Endothelial cell of umbilical vein (primary cell): ENCODE measurements at regions not wholly inside any gene's neighbourhood (a gene's known extent, or its start where the extent isn't known, plus 50 kb on each side); places are given as distances from the start of the nearest gene placed in this dataset.

Experiments used
- BruUV-seq: library from RNA; stranded (reverse); fragments of 400-500 nt; replicated peaks from 2 replicates; lab custom pipeline; 2021; lab: Mats Ljungman, UMichigan
- CTCF ChIA-PET: fragments of 300-600, 350-600 bp; sonication (Branson Sonifier 250); formaldehyde crosslinking; loops from one replicate; lab custom pipeline; 2021; ENCODE audit warnings: antibody characterized with exemption, inconsistent platforms; lab: Charles Lee
- POLR2A ChIA-PET: fragments of 300-600, 350-600 bp; sonication (Branson Sonifier 250); formaldehyde crosslinking; loops from one replicate; lab custom pipeline; 2021; ENCODE audit warnings: antibody characterized with exemption, inconsistent platforms; lab: Charles Lee
- DNase-seq: peaks from one replicate; pipeline ENCODE4 v3.0.0-alpha.2; 2011; ENCODE audit warnings: low read depth, low spot score
- FAIRE-seq: peaks from 2 replicates; lab custom pipeline; 2011; peaks lifted over from hg19 to GRCh38; lab: Jason Lieb, UNC
- H2AFZ ChIP-seq: 2 replicates; pipeline ENCODE4 v1.6.0; 2012; ENCODE audit warnings: low read depth, low read length, control low read depth, inconsistent platforms
- H3K27ac ChIP-seq: 2 replicates; pipeline ENCODE4 v1.5.1; 2011; ENCODE audit warnings: low read depth, mild to moderate bottlenecking, control low read depth, low read length, moderate library complexity; ENCODE audit not compliant: insufficient read depth
- H3K27me3 ChIP-seq, 2 experiments: 2 replicates each; pipeline versions ENCODE4 v1.6.0 to v1.6.1; 2011; ENCODE audit warnings: low read length in 2 of 2, mixed read lengths in 1 of 2; ENCODE audit not compliant: control insufficient read depth in 2 of 2, insufficient read depth in 2 of 2
- H3K36me3 ChIP-seq, 2 experiments: 2 replicates in 1 of 2; 3 replicates in 1 of 2; pipeline ENCODE4 v1.5.1; 2011; ENCODE audit warnings: low read length in 2 of 2, mild to moderate bottlenecking in 1 of 2, moderate library complexity in 1 of 2; ENCODE audit not compliant: control insufficient read depth in 2 of 2, insufficient read depth in 2 of 2; ENCODE audit errors: extremely low read depth in 1 of 2
- H3K4me1 ChIP-seq: 3 replicates; pipeline ENCODE4 v1.5.1; 2011; ENCODE audit warnings: mild to moderate bottlenecking, low read length; ENCODE audit not compliant: control insufficient read depth, insufficient read depth; ENCODE audit errors: extremely low read depth
- H3K4me2 ChIP-seq: 2 replicates; pipeline ENCODE4 v1.6.1; 2011; ENCODE audit warnings: low read length, control low read depth, mixed read lengths; ENCODE audit not compliant: insufficient read depth
- H3K4me3 ChIP-seq, 3 experiments: fragments of 200-600 bp in 1 of 3; sonication (generic), shearing (Covaris generic) in 1 of 3; replicated peaks in 1 of 3; 2 replicates each; pipeline ENCODE4 v1.5.1; 2011 to 2016; ENCODE audit warnings: control low read depth in 3 of 3, low read length in 3 of 3, mild to moderate bottlenecking in 2 of 3, inconsistent platforms in 1 of 3, low read depth in 1 of 3, moderate library complexity in 1 of 3; ENCODE audit not compliant: insufficient read depth in 1 of 3
- H3K79me2 ChIP-seq: 2 replicates; pipeline ENCODE4 v1.6.0; 2012; ENCODE audit warnings: low read length, inconsistent platforms; ENCODE audit not compliant: control insufficient read depth, insufficient read depth
- H3K9ac ChIP-seq: replicated peaks from 2 replicates; pipeline ENCODE3; 2011; ENCODE audit warnings: low read length, control low read depth; ENCODE audit not compliant: insufficient read depth; ENCODE audit errors: extremely low read depth
- H3K9me1 ChIP-seq: replicated peaks from 3 replicates; pipeline ENCODE4 v1.6.0; 2011; ENCODE audit warnings: mild to moderate bottlenecking, low read length; ENCODE audit not compliant: control insufficient read depth, insufficient read depth; ENCODE audit errors: extremely low read depth
- H3K9me3 ChIP-seq: replicated peaks from 2 replicates; pipeline ENCODE4 v1.5.1; 2012; ENCODE audit warnings: low read length, inconsistent platforms; ENCODE audit not compliant: control insufficient read depth, insufficient read depth
- H4K20me1 ChIP-seq: replicated peaks from 2 replicates; pipeline ENCODE3; 2011; ENCODE audit warnings: mild to moderate bottlenecking, low read length; ENCODE audit not compliant: control insufficient read depth, insufficient read depth; ENCODE audit errors: extremely low read depth
- CTCF ChIP-seq, 2 donors: IDR thresholded peaks; 1 replicate in 1 of 2; 2 replicates in 1 of 2; pipeline ENCODE4 v1.5.1; 2011; ENCODE audit warnings: low read length in 2 of 2, mild to moderate bottlenecking in 2 of 2, moderate library complexity in 2 of 2, control low read depth in 1 of 2, inconsistent platforms in 1 of 2, low read depth in 1 of 2; ENCODE audit not compliant: insufficient read depth in 1 of 2; ENCODE audit errors: extremely low read depth in 1 of 2
- EZH2 ChIP-seq: IDR thresholded peaks from 2 replicates; pipeline ENCODE4 v1.6.1; 2012; ENCODE audit warnings: borderline replicate concordance, low read depth, mild to moderate bottlenecking, moderate library complexity, low read length, inconsistent platforms; ENCODE audit not compliant: severe bottlenecking
- FOS ChIP-seq: IDR thresholded peaks from 2 replicates; pipeline ENCODE4 v1.6.1; 2011; ENCODE audit warnings: mild to moderate bottlenecking, low read length, moderate library complexity, borderline replicate concordance; ENCODE audit not compliant: insufficient read depth
- GATA2 ChIP-seq: IDR thresholded peaks from 2 replicates; pipeline ENCODE4 v1.7.0; 2011; ENCODE audit warnings: low read depth, mild to moderate bottlenecking, moderate library complexity, mixed read lengths, low read length; ENCODE audit not compliant: insufficient read length, insufficient read depth
- JUN ChIP-seq: IDR thresholded peaks from 2 replicates; pipeline ENCODE4 v1.6.1; 2011; ENCODE audit warnings: borderline replicate concordance, low read depth; ENCODE audit not compliant: insufficient read length, insufficient read depth
- MAX ChIP-seq: IDR thresholded peaks from 2 replicates; pipeline ENCODE4 v1.6.1; 2011; ENCODE audit not compliant: insufficient read depth, insufficient read length
- MYC ChIP-seq: IDR thresholded peaks from one replicate; pipeline ENCODE4 v1.6.1; 2011; ENCODE audit warnings: mild to moderate bottlenecking, low read depth, low read length
- POLR2A ChIP-seq: IDR thresholded peaks from 2 replicates; pipeline ENCODE4 v1.6.1; 2012; ENCODE audit warnings: low read depth, mild to moderate bottlenecking, control low read depth, low read length
- POLR2AphosphoS5 ChIP-seq: IDR thresholded peaks from 2 replicates; pipeline ENCODE4 v1.6.1; 2012; ENCODE audit warnings: low read depth, mild to moderate bottlenecking, control low read depth, low read length, moderate library complexity; ENCODE audit not compliant: insufficient read depth
- dilution Hi-C: fragments of 300-500 bp; cut with MboI; formaldehyde crosslinking; loops from one replicate; pipeline ENCODE4 v1.15.0; 2019; ENCODE audit warnings: low sequenced_read_pairs; ENCODE audit not compliant: extremely low pct_ligation_motif_present
- intact Hi-C: fragments of 100-400 bp; cut with micrococcal nuclease; formaldehyde crosslinking; loops from one replicate; pipeline ENCODE4 v1.10.0; 2022

GRCh38 chr13:100794575-100794974 is 120.0 kb upstream of the TMTC4 start:
- no peak overlapping the region for H3K27ac ChIP-seq
- FAIRE-seq (no peak), DNase-seq (no peak)
- H4K20me1 ChIP-seq = no peaks in the 10 kb centered on the region
- no peaks in the 10 kb centered on the region for H3K36me3 ChIP-seq
- ChIA-PET POLR2A (no interaction called here), CTCF (no interaction called here)
- no peak for TF ChIP-seq POLR2AphosphoS5
- no peak for TF ChIP-seq JUN
- TF ChIP-seq EZH2 = no peak
- TF ChIP-seq GATA2 = no peak
- TF ChIP-seq MYC = no peak
- no peak for TF ChIP-seq POLR2A
- no peak for TF ChIP-seq FOS
- no peak for TF ChIP-seq CTCF (IDR thresholded peaks at IDR 0.05; ENCODE audit: extremely low read depth in 1 of 2, insufficient read depth in 1 of 2, low read depth in 1 of 2, low read length in 2 of 2)
- no peak for TF ChIP-seq MAX
- no peak overlapping the region for H3K4me3 ChIP-seq
- no peaks in the 10 kb centered on the region for H3K27me3 ChIP-seq
- H3K4me2 ChIP-seq = no peak overlapping the region
- intact Hi-C loops (no loop called here), dilution Hi-C loops (no loop called here)
- H3K4me1 ChIP-seq = no peaks in the 10 kb centered on the region
- H3K9me1 ChIP-seq = no peaks in the 10 kb centered on the region
- no peak overlapping the region for H3K9ac ChIP-seq
- BruUV-seq = no TSS peak
- no peaks in the 10 kb centered on the region for H3K9me3 ChIP-seq
- H2AFZ ChIP-seq = no peak overlapping the region
- no peaks in the 10 kb centered on the region for H3K79me2 ChIP-seq
